ENCODE measurements at regions not wholly inside any gene's neighbourhood (a gene's known extent, or its start where the extent isn't known, plus 50 kb on each side); places are given as distances from the start of the nearest gene placed in this dataset.
A peak's percentile ranks its signal among the peaks of the same experiment; 100 is the strongest.

DNA sequence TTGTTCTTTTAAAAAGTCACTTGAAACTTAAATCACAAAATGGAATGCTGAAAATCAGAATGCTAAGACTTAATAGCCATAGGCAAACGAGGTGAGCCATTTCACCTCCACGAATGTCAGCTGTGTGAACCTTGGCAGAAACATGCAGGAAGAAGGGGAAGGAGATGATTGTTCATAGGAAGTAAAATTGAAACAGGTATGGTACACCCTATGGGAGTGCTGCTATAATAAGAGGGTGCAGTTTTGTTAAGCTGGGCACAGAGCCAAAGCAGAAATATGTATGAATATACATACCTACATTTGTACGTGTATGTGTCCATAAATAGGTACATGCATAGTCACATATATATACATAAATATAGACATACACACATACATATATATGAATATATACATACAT, 51.0 kb upstream of the SPINK5 start:
- no peak overlapping the region for H3K4me3 ChIP-seq (ENCODE audit: insufficient read depth, low read length)
- no peak for TF ChIP-seq CTCF (IDR thresholded peaks at IDR 0.05; ENCODE audit: extremely low read depth, low read depth, low read length)
- H3K4me1 ChIP-seq (ENCODE audit: insufficient read depth, low read length): no peaks in the 10 kb centered on the region
- no peak overlapping the region for H3K4me2 ChIP-seq (ENCODE audit: insufficient read depth, low read length)
- no peak overlapping the region for H2AFZ ChIP-seq (ENCODE audit: low read length)
- no peaks in the 10 kb centered on the region for H3K79me2 ChIP-seq (ENCODE audit: insufficient read depth, low read length)
- no peak overlapping the region for H3K27ac ChIP-seq (ENCODE audit: low read depth, low read length)
- no peaks in the 10 kb centered on the region for H3K36me3 ChIP-seq (ENCODE audit: insufficient read depth, low read length)
- DNase-seq (ENCODE audit: insufficient read length, low spot score, missing footprints): no peak
- H4K20me1 ChIP-seq (ENCODE audit: insufficient read depth, low read length): no peaks in the 10 kb centered on the region
- no peaks in the 10 kb centered on the region for H3K9me3 ChIP-seq (ENCODE audit: low read depth, low read length)
- H3K27me3 ChIP-seq (ENCODE audit: insufficient read depth, low read length): no peaks in the 10 kb centered on the region

DNA sequence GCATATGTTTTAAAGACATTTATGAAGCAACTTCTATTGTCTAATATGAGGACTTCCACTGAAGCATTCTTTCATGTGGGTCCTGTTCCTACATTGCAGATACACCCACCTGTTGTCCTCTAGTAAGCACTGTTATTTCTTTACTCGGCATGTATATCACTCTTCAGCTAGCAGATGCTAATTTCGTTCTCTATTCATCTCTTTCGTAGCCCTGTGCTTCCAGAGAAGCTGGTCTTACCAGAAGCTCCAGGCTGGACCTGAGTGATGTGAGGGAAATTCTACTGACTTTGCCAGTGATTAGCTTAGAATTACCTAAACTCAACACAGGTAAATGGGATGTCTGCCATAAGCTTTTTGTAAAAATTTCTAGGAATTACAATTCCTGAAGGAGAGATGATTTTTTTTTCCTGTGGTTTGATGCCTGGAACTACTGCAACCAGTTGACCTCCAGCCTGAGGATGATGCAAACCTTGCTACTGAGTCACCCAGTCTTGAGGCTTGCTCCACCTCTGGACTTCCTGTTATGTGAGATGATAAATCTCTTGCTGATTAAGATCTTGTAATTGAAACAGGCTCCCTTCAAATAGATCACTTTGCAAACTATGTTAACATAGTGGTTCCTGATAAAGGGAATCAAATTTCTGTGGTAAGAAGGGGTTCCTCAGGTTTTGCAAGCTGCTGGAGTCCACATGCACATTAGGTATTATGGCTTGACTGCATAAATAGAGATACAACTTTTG, 52.2 kb upstream of the SPINK5 start:
- no peak overlapping the region for H3K27ac ChIP-seq (ENCODE audit: low read depth, low read length)
- H3K79me2 ChIP-seq (ENCODE audit: insufficient read depth, low read length): no peaks in the 10 kb centered on the region
- no peaks in the 10 kb centered on the region for H3K36me3 ChIP-seq (ENCODE audit: insufficient read depth, low read length)
- H2AFZ ChIP-seq (ENCODE audit: low read length): no peak overlapping the region
- H3K4me3 ChIP-seq (ENCODE audit: insufficient read depth, low read length): no peak overlapping the region
- no peaks in the 10 kb centered on the region for H3K9me3 ChIP-seq (ENCODE audit: low read depth, low read length)
- no peaks in the 10 kb centered on the region for H3K4me1 ChIP-seq (ENCODE audit: insufficient read depth, low read length)
- no peak for TF ChIP-seq CTCF (IDR thresholded peaks at IDR 0.05; ENCODE audit: extremely low read depth, low read depth, low read length)
- no peak overlapping the region for H3K4me2 ChIP-seq (ENCODE audit: insufficient read depth, low read length)
- H4K20me1 ChIP-seq (ENCODE audit: insufficient read depth, low read length): no peaks in the 10 kb centered on the region
- no peaks in the 10 kb centered on the region for H3K27me3 ChIP-seq (ENCODE audit: insufficient read depth, low read length)
- no peak for DNase-seq (ENCODE audit: insufficient read length, low spot score, missing footprints)

GRCh38 chr5:148005788-148006520, 57.8 kb upstream of the SPINK5 start:
- peaks cover 4% of the 10 kb centered on the region for H3K9me3 ChIP-seq (ENCODE audit: low read depth, low read length)
- no peak for DNase-seq (ENCODE audit: insufficient read length, low spot score, missing footprints)
- no peak overlapping the region for H2AFZ ChIP-seq (ENCODE audit: low read length)
- no peaks in the 10 kb centered on the region for H4K20me1 ChIP-seq (ENCODE audit: insufficient read depth, low read length)
- H3K4me2 ChIP-seq (ENCODE audit: insufficient read depth, low read length): no peak overlapping the region
- no peaks in the 10 kb centered on the region for H3K4me1 ChIP-seq (ENCODE audit: insufficient read depth, low read length)
- H3K36me3 ChIP-seq (ENCODE audit: insufficient read depth, low read length): no peaks in the 10 kb centered on the region
- no peaks in the 10 kb centered on the region for H3K79me2 ChIP-seq (ENCODE audit: insufficient read depth, low read length)
- TF ChIP-seq CTCF (IDR thresholded peaks at IDR 0.05; ENCODE audit: extremely low read depth, low read depth, low read length): peak; percentile 9
- H3K27me3 ChIP-seq (ENCODE audit: insufficient read depth, low read length): no peaks in the 10 kb centered on the region
- H3K27ac ChIP-seq (ENCODE audit: low read depth, low read length): no peak overlapping the region
- H3K4me3 ChIP-seq (ENCODE audit: insufficient read depth, low read length): no peak overlapping the region

GRCh38 chr5:148003226-148003625, 60.6 kb upstream of the SPINK5 start:
- Histone ChIP-seq H3K9me3 (ENCODE audit: low read depth, low read length) (peaks cover 7% of the 10 kb centered on the region), H3K36me3 (ENCODE audit: insufficient read depth, low read length) (no peaks in the 10 kb centered on the region), H3K79me2 (ENCODE audit: insufficient read depth, low read length) (no peaks in the 10 kb centered on the region), H3K4me1 (ENCODE audit: insufficient read depth, low read length) (no peaks in the 10 kb centered on the region), H3K27me3 (ENCODE audit: insufficient read depth, low read length) (no peaks in the 10 kb centered on the region), H3K4me3 (ENCODE audit: insufficient read depth, low read length) (no peak overlapping the region), H3K4me2 (ENCODE audit: insufficient read depth, low read length) (no peak overlapping the region), H3K27ac (ENCODE audit: low read depth, low read length) (no peak overlapping the region), H2AFZ (ENCODE audit: low read length) (no peak overlapping the region), H4K20me1 (ENCODE audit: insufficient read depth, low read length) (no peaks in the 10 kb centered on the region)
- DNase-seq (ENCODE audit: insufficient read length, low spot score, missing footprints): no peak
- TF ChIP-seq CTCF (IDR thresholded peaks at IDR 0.05; ENCODE audit: extremely low read depth, low read depth, low read length): no peak

All from osteoblast (primary cell).